CD4-positive, alpha-beta memory T cell (primary cell): ENCODE measurements at regions not wholly inside any gene's neighbourhood (a gene's known extent, or its start where the extent isn't known, plus 50 kb on each side); places are given as distances from the start of the nearest gene placed in this dataset.

Experiments used
- CTCF ChIA-PET: fragments of 350-600 bp; sonication (Branson Sonifier 250); formaldehyde crosslinking; loops from one replicate; lab custom pipeline; 2021; ENCODE audit warnings: inconsistent platforms; ENCODE audit not compliant: partially characterized antibody; lab: Charles Lee
- POLR2A ChIA-PET: fragments of 350-600 bp; sonication (Branson Sonifier 250); formaldehyde crosslinking; loops from one replicate; lab custom pipeline; 2021; ENCODE audit not compliant: partially characterized antibody; lab: Charles Lee
- DNase-seq, 5 donors: peaks; one replicate each; pipeline versions ENCODE4 v3.0.0 to v3.0.0-alpha.2; 2020 to 2022; ENCODE audit warnings: mixed read lengths in 1 of 5
- H3K27ac ChIP-seq: one replicate; pipeline ENCODE4 v1.7.0; 2013; ENCODE audit warnings: low read depth, low read length
- H3K27me3 ChIP-seq: 2 replicates; pipeline ENCODE4 v1.7.0; 2013; ENCODE audit warnings: mild to moderate bottlenecking, low read length, moderate library complexity; ENCODE audit not compliant: insufficient read depth
- H3K36me3 ChIP-seq: 2 replicates; pipeline ENCODE4 v1.7.0; 2013; ENCODE audit warnings: mild to moderate bottlenecking, low read length, moderate library complexity; ENCODE audit not compliant: insufficient read depth
- H3K4me1 ChIP-seq: 2 replicates; pipeline ENCODE4 v1.7.0; 2013; ENCODE audit warnings: mild to moderate bottlenecking, low read length, moderate library complexity; ENCODE audit not compliant: insufficient read depth
- H3K4me3 ChIP-seq, 2 donors: one replicate each; pipeline ENCODE4 v1.7.0; 2013; ENCODE audit warnings: low read length in 2 of 2, mild to moderate bottlenecking in 1 of 2
- H3K9me3 ChIP-seq, 2 donors: one replicate each; pipeline ENCODE4 v1.7.0; 2013; ENCODE audit warnings: low read length in 2 of 2, control low read depth in 1 of 2; ENCODE audit not compliant: control insufficient read depth in 1 of 2
- H3K27ac Mint-ChIP-seq, 7 donors: one replicate each; pipeline ENCODE4 v1.8.0; 2020 to 2021; ENCODE audit warnings: mixed read lengths in 7 of 7, mild to moderate bottlenecking in 6 of 7, inconsistent platforms in 3 of 7, moderate library complexity in 3 of 7
- H3K27me3 Mint-ChIP-seq, 2 donors: one replicate each; pipeline ENCODE4 v1.8.0; 2020 to 2021; ENCODE audit warnings: mixed read lengths in 2 of 2
- H3K36me3 Mint-ChIP-seq, 2 donors: one replicate each; pipeline ENCODE4 v1.8.0; 2020 to 2021; ENCODE audit warnings: mixed read lengths in 2 of 2, inconsistent platforms in 1 of 2, mild to moderate bottlenecking in 1 of 2
- H3K4me1 Mint-ChIP-seq, 4 donors: one replicate each; pipeline ENCODE4 v1.8.0; 2020 to 2021; ENCODE audit warnings: mixed read lengths in 4 of 4, mild to moderate bottlenecking in 1 of 4
- H3K4me3 Mint-ChIP-seq, 8 donors: one replicate each; pipeline ENCODE4 v1.8.0; 2020 to 2021; ENCODE audit warnings: mixed read lengths in 8 of 8, mild to moderate bottlenecking in 7 of 8, moderate library complexity in 6 of 8, inconsistent platforms in 3 of 8
- H3K9me3 Mint-ChIP-seq, 8 donors: one replicate each; pipeline ENCODE4 v1.8.0; 2020 to 2021; ENCODE audit warnings: mixed read lengths in 8 of 8, mild to moderate bottlenecking in 5 of 8, inconsistent platforms in 3 of 8, moderate library complexity in 1 of 8
- intact Hi-C: fragments of 100-400 bp; cut with micrococcal nuclease; formaldehyde crosslinking; loops from one replicate; pipeline ENCODE4 v1.15.1; 2023

DNA sequence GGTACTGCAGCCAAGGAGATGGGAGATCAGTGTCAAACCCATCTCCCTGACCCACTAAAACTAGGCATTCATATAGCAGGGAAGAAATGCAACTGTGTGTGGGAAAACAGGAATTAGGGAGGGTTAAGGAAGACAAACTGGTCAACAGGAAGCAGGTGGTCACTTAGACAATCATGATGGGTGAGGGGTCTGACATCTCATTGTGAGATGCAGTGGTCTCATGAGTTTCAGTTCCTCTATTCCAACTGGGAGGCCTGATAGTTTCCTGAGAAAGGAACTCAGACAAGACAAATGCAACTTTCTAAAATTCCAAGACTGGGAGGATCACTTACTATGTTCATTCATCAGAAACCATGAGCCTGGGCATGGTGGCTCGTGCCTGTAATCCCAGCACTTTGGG lies 361.4 kb upstream of the C16orf82 start:
- Histone ChIP-seq H3K27me3 (no peaks in the 10 kb centered on the region), H3K4me1 (no peaks in the 10 kb centered on the region), H3K4me3 (no peak overlapping the region), H3K27ac (no peak overlapping the region), H3K36me3 (no peaks in the 10 kb centered on the region), H3K9me3 (no peaks in the 10 kb centered on the region)
- H3K27ac Mint-ChIP-seq = no peak overlapping the region
- H3K4me1 Mint-ChIP-seq = no peaks in the 10 kb centered on the region
- no peaks in the 10 kb centered on the region for H3K36me3 Mint-ChIP-seq
- intact Hi-C loops = no loop called here
- no peak for DNase-seq
- H3K4me3 Mint-ChIP-seq = no peak overlapping the region
- ChIA-PET CTCF (no interaction called here), POLR2A (no interaction called here)
- H3K9me3 Mint-ChIP-seq = peaks cover 0 to 1% (median 0%) of the 10 kb centered on the region in 8 donors
- H3K27me3 Mint-ChIP-seq = peaks cover 2 to 3% of the 10 kb centered on the region in 2 donors

DNA sequence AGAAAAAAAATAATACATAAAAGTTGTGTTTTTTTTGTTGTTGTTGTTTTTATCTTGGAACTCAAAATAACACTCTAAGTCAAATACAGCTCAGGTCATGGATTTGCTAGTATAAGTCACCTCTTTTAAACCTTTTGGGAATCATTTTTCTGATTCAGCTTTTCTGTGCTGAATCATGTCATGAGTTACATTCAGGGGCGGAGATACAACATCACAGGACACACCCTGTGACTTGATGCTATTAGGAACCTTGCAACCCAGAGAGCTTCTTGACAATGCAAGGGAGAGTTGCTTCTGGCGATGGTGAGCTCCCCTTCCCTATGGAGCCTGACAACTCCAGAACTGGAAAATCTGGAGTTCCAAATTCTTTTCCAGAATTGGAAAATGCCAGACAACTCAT lies 358.3 kb upstream of the C16orf82 start:
- H3K36me3 ChIP-seq = no peaks in the 10 kb centered on the region
- Mint-ChIP-seq H3K4me3 (no peak overlapping the region), H3K4me1 (no peaks in the 10 kb centered on the region), H3K9me3 (no peaks in the 10 kb centered on the region), H3K36me3 (no peaks in the 10 kb centered on the region), H3K27ac (no peak overlapping the region), H3K27me3 (peaks cover 0 to 2% of the 10 kb centered on the region in 2 donors)
- H3K27ac ChIP-seq = no peak overlapping the region
- no peak for DNase-seq
- H3K4me3 ChIP-seq = no peak overlapping the region
- intact Hi-C loops = no loop called here
- ChIA-PET POLR2A (no interaction called here), CTCF (no interaction called here)
- no peaks in the 10 kb centered on the region for H3K4me1 ChIP-seq
- no peaks in the 10 kb centered on the region for H3K27me3 ChIP-seq
- no peaks in the 10 kb centered on the region for H3K9me3 ChIP-seq

DNA sequence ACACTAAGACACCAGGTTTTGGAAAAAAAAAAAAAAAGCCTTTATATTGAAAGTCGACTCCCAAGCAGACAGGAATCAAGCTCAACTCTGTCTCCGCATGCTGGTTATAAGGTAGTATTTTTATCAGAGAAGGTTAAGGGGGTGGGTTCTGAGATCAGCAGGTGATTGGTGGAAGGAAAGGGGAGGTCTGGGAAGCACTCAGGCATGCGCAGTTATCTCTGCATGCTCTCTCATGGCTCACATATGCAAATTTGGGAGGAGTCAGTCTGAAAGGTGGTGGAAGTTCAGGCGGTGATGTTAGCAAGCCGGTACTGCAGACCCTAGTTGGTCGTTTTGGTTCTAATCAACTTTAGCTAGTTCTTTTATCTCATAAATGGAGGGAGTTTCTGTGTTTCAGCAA lies 357.6 kb upstream of the C16orf82 start:
- Histone ChIP-seq H3K27ac (no peak overlapping the region), H3K36me3 (no peaks in the 10 kb centered on the region), H3K4me1 (no peaks in the 10 kb centered on the region), H3K9me3 (no peaks in the 10 kb centered on the region), H3K4me3 (no peak overlapping the region), H3K27me3 (no peaks in the 10 kb centered on the region)
- H3K9me3 Mint-ChIP-seq = no peaks in the 10 kb centered on the region
- no peak overlapping the region for H3K27ac Mint-ChIP-seq
- POLR2A ChIA-PET = no interaction called here
- no peak overlapping the region for H3K4me3 Mint-ChIP-seq
- intact Hi-C loops = no loop called here
- no peaks in the 10 kb centered on the region for H3K4me1 Mint-ChIP-seq
- peaks cover 0 to 2% of the 10 kb centered on the region in 2 donors for H3K27me3 Mint-ChIP-seq
- DNase-seq = no peak
- CTCF ChIA-PET = no interaction called here
- no peaks in the 10 kb centered on the region for H3K36me3 Mint-ChIP-seq

GRCh38 chr16:26709754-26710153 lies 357.0 kb upstream of the C16orf82 start:
- no peak overlapping the region for H3K27ac ChIP-seq
- no peaks in the 10 kb centered on the region for H3K4me1 Mint-ChIP-seq
- no peak for DNase-seq
- H3K27me3 ChIP-seq = no peaks in the 10 kb centered on the region
- no peak overlapping the region for H3K27ac Mint-ChIP-seq
- ChIA-PET CTCF (no interaction called here), POLR2A (no interaction called here)
- no peak overlapping the region for H3K4me3 ChIP-seq
- peaks cover 0 to 2% of the 10 kb centered on the region in 2 donors for H3K27me3 Mint-ChIP-seq
- H3K4me3 Mint-ChIP-seq = no peak overlapping the region
- H3K36me3 Mint-ChIP-seq = no peaks in the 10 kb centered on the region
- H3K36me3 ChIP-seq = no peaks in the 10 kb centered on the region
- no peaks in the 10 kb centered on the region for H3K9me3 Mint-ChIP-seq
- H3K4me1 ChIP-seq = no peaks in the 10 kb centered on the region
- no peaks in the 10 kb centered on the region for H3K9me3 ChIP-seq
- intact Hi-C loops = no loop called here

- Mint-ChIP-seq H3K27ac (no peak overlapping the region), H3K4me1 (no peaks in the 10 kb centered on the region), H3K9me3 (no peaks in the 10 kb centered on the region), H3K4me3 (no peak overlapping the region), H3K27me3 (peaks cover 0 to 2% of the 10 kb centered on the region in 2 donors), H3K36me3 (no peaks in the 10 kb centered on the region)
- Histone ChIP-seq H3K36me3 (no peaks in the 10 kb centered on the region), H3K27ac (no peak overlapping the region), H3K4me1 (no peaks in the 10 kb centered on the region), H3K27me3 (no peaks in the 10 kb centered on the region), H3K4me3 (no peak overlapping the region), H3K9me3 (no peaks in the 10 kb centered on the region)
- CTCF ChIA-PET = no interaction called here
- DNase-seq = no peak
- POLR2A ChIA-PET = no interaction called here
- intact Hi-C loops = no loop called here
Measured at GRCh38 chr16:26710450-26710849, 356.3 kb upstream of the C16orf82 start.

DNA sequence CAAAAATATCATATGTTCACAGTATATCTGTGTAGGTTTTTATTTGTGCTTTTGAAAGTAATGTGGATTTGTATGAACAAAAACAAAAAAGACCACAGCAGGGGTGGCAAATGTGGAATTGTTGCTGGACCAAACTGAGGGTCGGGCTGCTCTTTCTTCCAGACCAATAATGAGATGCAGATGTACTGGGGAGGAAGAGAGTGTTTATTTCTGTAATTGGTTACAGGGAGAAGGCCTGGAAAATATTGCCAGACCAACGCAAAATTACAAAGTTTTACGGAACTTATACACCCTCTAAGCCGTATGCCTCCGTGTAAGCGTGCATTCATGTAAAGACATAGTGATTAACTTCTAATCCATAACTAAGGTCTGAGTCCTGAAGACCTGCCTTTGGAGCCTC lies 353.9 kb upstream of the C16orf82 start:
- Mint-ChIP-seq H3K4me3 (no peak overlapping the region), H3K9me3 (no peaks in the 10 kb centered on the region), H3K27ac (no peak overlapping the region)

GRCh38 chr16:26715969-26716368 lies 350.8 kb upstream of the C16orf82 start:
- H3K4me1 ChIP-seq = no peaks in the 10 kb centered on the region
- ChIA-PET POLR2A (no interaction called here), CTCF (no interaction called here)
- no peaks in the 10 kb centered on the region for H3K9me3 ChIP-seq
- H3K4me3 Mint-ChIP-seq = no peak overlapping the region
- peaks cover 1% of the 10 kb centered on the region in 2 donors for H3K27me3 Mint-ChIP-seq
- H3K27ac ChIP-seq = no peak overlapping the region
- H3K36me3 Mint-ChIP-seq = no peaks in the 10 kb centered on the region
- no peaks in the 10 kb centered on the region for H3K36me3 ChIP-seq
- H3K4me3 ChIP-seq = no peak overlapping the region
- no peaks in the 10 kb centered on the region for H3K9me3 Mint-ChIP-seq
- H3K27me3 ChIP-seq = no peaks in the 10 kb centered on the region
- no peak overlapping the region for H3K27ac Mint-ChIP-seq
- no peaks in the 10 kb centered on the region for H3K4me1 Mint-ChIP-seq
- no peak for DNase-seq
- intact Hi-C loops = no loop called here

More for the DNA sequence above, 353.9 kb upstream of the C16orf82 start:
- intact Hi-C loops = no loop called here
- Mint-ChIP-seq H3K27me3 (peaks cover 1 to 3% of the 10 kb centered on the region in 2 donors), H3K4me1 (no peaks in the 10 kb centered on the region), H3K36me3 (no peaks in the 10 kb centered on the region)
- no peaks in the 10 kb centered on the region for H3K4me1 ChIP-seq
- POLR2A ChIA-PET = no interaction called here
- H3K9me3 ChIP-seq = no peaks in the 10 kb centered on the region
- CTCF ChIA-PET = no interaction called here
- H3K4me3 ChIP-seq = no peak overlapping the region
- no peaks in the 10 kb centered on the region for H3K27me3 ChIP-seq
- H3K36me3 ChIP-seq = no peaks in the 10 kb centered on the region
- H3K27ac ChIP-seq = no peak overlapping the region
- no peak for DNase-seq

DNA sequence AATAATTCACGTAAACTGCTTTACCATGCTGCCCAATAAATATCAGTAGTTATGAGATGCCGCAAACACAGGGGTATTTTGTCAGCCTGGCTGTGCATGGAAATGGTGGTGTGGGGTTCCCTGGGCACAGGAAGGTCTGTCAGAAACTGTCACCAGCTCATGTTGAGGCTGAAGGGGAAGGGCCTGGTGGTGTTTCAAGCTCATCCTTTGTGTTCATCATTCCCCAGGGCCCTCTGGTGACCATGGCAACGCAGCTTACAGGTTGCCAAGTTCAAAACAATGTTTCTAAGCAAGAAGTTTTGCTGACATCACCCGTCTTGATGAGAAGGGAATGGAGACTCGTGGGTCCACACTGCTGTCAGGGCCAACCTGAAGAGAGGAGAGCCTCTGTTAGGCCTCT lies 348.9 kb upstream of the C16orf82 start:
- no peaks in the 10 kb centered on the region for H3K9me3 ChIP-seq
- no peaks in the 10 kb centered on the region for H3K27me3 ChIP-seq
- no peak overlapping the region for H3K4me3 Mint-ChIP-seq
- no peaks in the 10 kb centered on the region for H3K36me3 Mint-ChIP-seq
- H3K4me1 Mint-ChIP-seq = no peaks in the 10 kb centered on the region
- no peak for DNase-seq
- no peak overlapping the region for H3K27ac ChIP-seq
- no peaks in the 10 kb centered on the region for H3K4me1 ChIP-seq
- POLR2A ChIA-PET = no interaction called here
- H3K4me3 ChIP-seq = no peak overlapping the region
- H3K36me3 ChIP-seq = no peaks in the 10 kb centered on the region
- intact Hi-C loops = no loop called here
- peaks cover 1% of the 10 kb centered on the region in 2 donors for H3K27me3 Mint-ChIP-seq
- H3K9me3 Mint-ChIP-seq = peaks cover 0 to 3% (median 0%) of the 10 kb centered on the region in 8 donors
- no peak overlapping the region for H3K27ac Mint-ChIP-seq
- CTCF ChIA-PET = no interaction called here
